GM19035 (cell line): ENCODE measurements at regions not wholly inside any gene's neighbourhood (a gene's known extent, or its start where the extent isn't known, plus 50 kb on each side); places are given as distances from the start of the nearest gene placed in this dataset.

Experiments
- ATAC-seq: cut with Tn5 transposase; IDR thresholded peaks from one replicate; pipeline ENCODE4 v1.9.1; 2021; ENCODE audit not compliant: unreplicated experiment

GRCh38 chrX:11949291-11949690 lies 189.0 kb upstream of the FRMPD4 start:
- no peak for ATAC-seq

GRCh38 chrX:11952176-11952720 lies 186.0 kb upstream of the FRMPD4 start:
- no peak for ATAC-seq

- no peak for ATAC-seq
Observed at GRCh38 chrX:11953615-11954014, 184.7 kb upstream of the FRMPD4 start.

DNA sequence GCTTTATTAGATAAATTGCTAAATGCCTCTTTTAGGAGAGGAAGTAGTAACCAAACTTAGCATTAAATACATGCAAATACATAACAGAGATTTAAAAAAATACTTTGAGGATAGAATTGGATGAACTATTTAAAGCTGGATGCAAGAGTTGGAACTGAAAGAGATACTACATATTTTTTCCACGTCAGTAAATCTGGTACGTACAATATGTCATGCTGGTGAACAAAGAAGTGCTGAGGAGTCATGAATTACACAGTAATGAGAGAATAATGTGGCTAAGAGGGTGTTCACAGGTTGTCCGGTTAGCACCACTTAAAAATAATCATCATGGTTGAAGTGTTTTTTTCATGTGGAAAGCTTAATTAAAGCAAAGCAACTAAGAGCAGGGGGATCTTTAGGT lies 184.1 kb upstream of the FRMPD4 start:
- no peak for ATAC-seq

- no peak for ATAC-seq
Observed at GRCh38 chrX:11960031-11960430, 178.2 kb upstream of the FRMPD4 start.

DNA sequence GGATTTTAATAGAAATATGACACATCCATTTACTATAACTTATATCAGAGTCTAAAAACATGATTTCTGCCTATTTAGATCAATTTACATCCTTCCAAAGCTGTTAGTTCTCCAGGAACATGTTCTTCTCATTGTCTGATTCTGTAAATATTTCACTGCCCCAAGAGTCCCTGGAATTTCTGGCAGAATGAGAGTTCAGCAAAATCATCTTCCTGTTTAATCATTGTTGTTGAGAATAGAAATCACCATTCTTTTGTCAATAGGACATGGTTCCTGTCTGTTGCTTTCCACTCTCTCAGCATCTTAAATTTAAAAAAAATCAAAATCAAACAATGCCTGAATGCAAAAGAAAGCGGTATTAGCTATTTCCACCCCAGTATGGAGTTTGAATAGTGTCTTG lies 172.8 kb upstream of the FRMPD4 start:
- ATAC-seq: no peak

GRCh38 chrX:11967986-11968869 lies 170.0 kb upstream of the FRMPD4 start:
- ATAC-seq: no peak

DNA sequence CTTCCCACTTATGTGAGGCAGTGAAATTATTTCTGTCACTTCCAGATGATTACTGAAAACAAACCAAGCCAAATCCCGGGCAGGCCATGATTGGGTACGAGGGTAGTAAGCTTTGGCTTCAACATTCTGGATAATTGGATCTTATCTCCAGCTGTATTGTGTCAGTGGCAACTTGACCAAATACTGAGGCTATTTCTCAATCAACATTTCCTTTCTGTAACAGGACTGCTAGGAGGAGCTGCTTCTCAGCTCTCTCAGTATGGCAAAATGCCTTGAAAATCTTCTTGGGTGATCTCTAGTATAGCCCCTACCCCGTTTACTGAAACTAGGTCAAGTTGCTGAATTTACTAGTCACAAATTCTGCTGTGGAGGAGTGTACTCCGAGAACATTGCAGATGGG lies 169.3 kb upstream of the FRMPD4 start:
- no peak for ATAC-seq

GRCh38 chrX:11970578-11971359 lies 167.5 kb upstream of the FRMPD4 start:
- no peak for ATAC-seq

DNA sequence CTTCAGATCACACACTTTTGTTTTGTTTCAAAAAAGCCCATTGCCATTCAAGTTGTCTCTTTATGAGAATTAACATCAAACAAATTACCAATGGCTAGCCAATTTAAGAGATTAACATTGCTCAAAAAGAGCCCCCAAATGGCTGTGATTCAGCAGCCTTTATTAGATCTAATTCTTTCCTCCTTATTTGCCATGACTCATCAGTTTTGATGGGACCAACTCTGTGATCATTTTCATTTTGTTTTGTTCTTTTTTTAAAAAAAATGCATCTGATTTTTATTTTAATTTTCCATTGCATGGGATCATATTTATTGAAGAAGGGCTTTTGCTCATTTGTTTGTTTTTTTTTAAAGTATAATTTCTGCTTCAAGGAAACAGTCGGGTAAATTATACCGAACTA lies 161.6 kb upstream of the FRMPD4 start:
- ATAC-seq: no peak

GRCh38 chrX:11992271-11992670 lies 146.0 kb upstream of the FRMPD4 start:
- ATAC-seq: no peak

- no peak for ATAC-seq
Observed at GRCh38 chrX:11995146-11995545, 143.1 kb upstream of the FRMPD4 start.

GRCh38 chrX:11996810-11997209 lies 141.5 kb upstream of the FRMPD4 start:
- ATAC-seq: no peak

DNA sequence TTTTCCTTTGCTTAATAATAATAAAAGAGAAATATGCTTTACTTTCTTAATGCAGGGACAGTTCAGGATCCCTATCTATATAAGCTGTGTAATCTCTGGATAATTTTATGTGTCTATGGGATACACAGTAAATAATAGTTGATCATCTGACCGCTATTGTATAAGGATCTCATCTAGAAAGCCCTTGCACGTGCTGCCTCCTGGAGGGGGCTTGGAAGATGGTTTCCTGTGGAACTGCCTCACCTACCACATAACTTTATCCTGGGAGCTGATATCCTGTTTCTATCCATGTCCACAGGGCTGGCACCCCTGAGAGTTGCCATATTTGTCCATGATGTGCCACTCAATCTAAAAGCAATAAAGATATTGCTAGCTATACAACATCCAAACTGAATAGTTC lies 139.3 kb upstream of the FRMPD4 start:
- no peak for ATAC-seq

- ATAC-seq: no peak
Observed at GRCh38 chrX:12002876-12003275, 135.4 kb upstream of the FRMPD4 start.

GRCh38 chrX:12007881-12008280 lies 130.4 kb upstream of the FRMPD4 start:
- ATAC-seq: no peak

DNA sequence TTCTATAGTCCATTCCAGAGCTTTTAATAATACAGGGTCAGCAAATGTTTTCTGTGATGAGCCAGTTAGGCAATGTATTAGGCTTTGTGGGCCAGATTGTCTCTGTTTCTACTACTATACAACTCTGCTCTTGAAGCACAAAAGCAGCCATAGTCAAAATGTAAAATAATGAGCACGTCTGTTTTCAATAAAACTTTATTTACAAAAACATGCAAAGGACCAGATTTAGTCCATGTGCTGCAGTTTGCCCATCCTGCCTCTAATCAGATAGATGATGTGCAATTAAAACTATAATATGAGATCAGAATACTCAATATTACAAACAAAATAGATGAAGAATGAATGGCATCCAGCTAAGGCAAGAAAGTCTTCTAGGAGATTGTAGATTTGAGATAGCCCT lies 127.8 kb upstream of the FRMPD4 start:
- ATAC-seq: no peak

- ATAC-seq: no peak
Observed at GRCh38 chrX:12011075-12011474, 127.2 kb upstream of the FRMPD4 start.

- ATAC-seq: no peak
Observed at GRCh38 chrX:12013211-12013618, 125.1 kb upstream of the FRMPD4 start.

DNA sequence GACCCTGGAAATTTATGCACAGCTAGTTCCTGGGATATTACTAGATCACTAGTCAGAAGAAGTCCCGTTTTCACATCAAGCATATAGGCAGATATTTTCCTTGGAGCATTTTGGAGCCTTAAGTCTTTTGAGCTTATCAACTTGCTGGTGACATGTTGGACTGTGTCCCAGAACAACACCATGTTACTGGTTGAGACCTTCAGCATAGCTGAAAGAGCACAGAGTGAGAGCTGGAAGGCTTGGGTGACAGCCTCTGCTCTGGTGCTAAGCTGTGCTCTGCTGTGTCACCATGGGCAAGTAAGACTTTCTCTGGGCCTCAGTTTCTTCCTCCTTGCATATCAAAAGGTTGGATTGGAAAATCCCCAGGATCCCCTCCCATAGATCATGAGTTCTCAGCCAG lies 116.6 kb upstream of the FRMPD4 start:
- no peak for ATAC-seq

DNA sequence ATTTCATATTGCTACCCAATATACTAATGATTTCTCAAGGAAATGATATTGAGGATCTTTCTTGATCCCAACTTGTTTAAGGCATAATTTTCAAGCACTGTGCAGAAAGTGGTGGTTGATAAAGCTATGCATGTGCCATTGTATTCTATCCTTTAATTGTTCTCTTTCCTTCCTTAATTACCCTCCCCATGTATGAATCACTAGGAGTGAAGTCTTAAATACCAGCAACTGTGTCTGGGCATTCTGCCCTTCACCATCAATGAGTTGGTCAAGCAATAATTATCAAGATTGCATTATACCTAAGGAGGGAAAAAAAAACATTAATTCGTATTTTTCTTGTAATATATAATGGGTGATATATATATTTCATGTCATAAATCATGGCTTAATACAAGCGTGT lies 111.8 kb upstream of the FRMPD4 start:
- no peak for ATAC-seq

DNA sequence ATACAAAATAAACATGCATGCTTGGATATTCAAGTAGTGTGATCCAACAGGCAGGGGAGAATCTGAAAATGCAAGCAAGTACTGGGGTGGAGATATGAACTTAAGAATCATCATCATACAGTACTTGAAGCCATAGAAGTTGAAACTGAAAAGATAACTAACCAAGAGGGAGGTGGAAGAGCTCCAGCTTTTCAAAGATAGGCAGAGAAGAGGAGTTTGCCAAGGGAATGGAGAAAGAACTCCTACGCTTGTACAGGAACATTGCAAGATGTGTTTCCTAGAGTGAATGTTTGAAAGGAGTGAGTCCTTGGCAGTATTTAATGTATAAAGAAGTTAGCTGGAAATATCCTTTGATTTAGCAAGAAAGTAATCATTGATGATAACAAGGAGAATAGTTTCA lies 106.2 kb upstream of the FRMPD4 start:
- no peak for ATAC-seq
